HFF-Myc (cell line): ENCODE measurements at regions not wholly inside any gene's neighbourhood (a gene's known extent, or its start where the extent isn't known, plus 50 kb on each side); places are given as distances from the start of the nearest gene placed in this dataset.

Experiments
- DNase-seq: peaks from one replicate; pipeline ENCODE4 v3.0.0-alpha.2; 2011; ENCODE audit warnings: low read depth; ENCODE audit errors: extremely low read depth
- H3K4me3 ChIP-seq: replicated peaks from 2 replicates; pipeline ENCODE4 v1.5.1; 2011; ENCODE audit warnings: low read depth, mild to moderate bottlenecking, control low read depth, low read length
- CTCF ChIP-seq: IDR thresholded peaks from 2 replicates; pipeline ENCODE4 v1.5.1; 2012; ENCODE audit warnings: mild to moderate bottlenecking, low read depth, low read length, control low read depth; ENCODE audit errors: missing control alignments

GRCh38 chr10:126777714-126778113, 107.2 kb upstream of the C10orf90 start:
- DNase-seq, result no peak
- no peak overlapping the region for H3K4me3 ChIP-seq
- TF ChIP-seq CTCF, result no peak

GRCh38 chr10:126781450-126782216, 111.1 kb upstream of the C10orf90 start:
- TF ChIP-seq CTCF, result no peak
- no peak for DNase-seq
- no peak overlapping the region for H3K4me3 ChIP-seq

- no peak for TF ChIP-seq CTCF
- H3K4me3 ChIP-seq, result no peak overlapping the region
Observed at GRCh38 chr10:126783806-126784557, 113.5 kb upstream of the C10orf90 start.

GRCh38 chr10:126787201-126787600, 116.7 kb upstream of the C10orf90 start:
- DNase-seq, result no peak
- H3K4me3 ChIP-seq, result no peak overlapping the region
- no peak for TF ChIP-seq CTCF

More at GRCh38 chr10:126783806-126784557, 113.5 kb upstream of the C10orf90 start:
- no peak for DNase-seq

DNA sequence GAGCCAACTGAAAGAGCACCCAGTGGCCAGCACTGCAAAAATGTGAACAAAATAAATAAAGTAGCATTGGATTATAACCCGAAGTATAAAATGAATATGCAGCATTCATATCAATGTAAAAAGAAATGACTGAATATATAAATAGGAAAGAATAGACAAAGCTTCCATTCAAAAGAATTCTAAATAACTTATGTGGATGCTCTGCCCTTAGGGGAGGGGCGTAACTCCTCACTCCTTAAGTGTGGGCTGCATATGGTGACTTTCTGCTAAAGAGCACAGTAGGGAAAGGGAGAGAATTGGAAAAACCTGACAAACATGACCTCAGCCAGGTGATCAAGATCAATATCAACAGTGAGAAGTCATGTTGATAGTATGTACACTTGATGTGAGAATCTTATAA, 109.9 kb upstream of the DOCK1 start:
- H3K4me3 ChIP-seq, result no peak overlapping the region
- no peak for DNase-seq
- TF ChIP-seq CTCF, result no peak

GRCh38 chr10:126798649-126799048, 106.6 kb upstream of the DOCK1 start:
- H3K4me3 ChIP-seq, result no peak overlapping the region
- no peak for DNase-seq
- no peak for TF ChIP-seq CTCF

GRCh38 chr10:126803394-126803793, 101.8 kb upstream of the DOCK1 start:
- H3K4me3 ChIP-seq, result no peak overlapping the region
- no peak for TF ChIP-seq CTCF
- DNase-seq, result no peak
